PC-9 (cell line): ENCODE measurements at regions not wholly inside any gene's neighbourhood (a gene's known extent, or its start where the extent isn't known, plus 50 kb on each side); places are given as distances from the start of the nearest gene placed in this dataset.

Source experiments
- BruUV-seq: library from RNA; stranded (reverse); fragments of 400-500 nt; replicated peaks from 2 replicates; lab custom pipeline; 2021; lab: Mats Ljungman, UMichigan
- CTCF ChIA-PET: fragments of 300-600 bp; sonication (Branson Sonifier 250); formaldehyde crosslinking; loops from one replicate; lab custom pipeline; 2022; ENCODE audit warnings: antibody characterized with exemption; lab: Charles Lee
- POLR2A ChIA-PET: fragments of 300-600 bp; sonication (Branson Sonifier 250); formaldehyde crosslinking; loops from one replicate; lab custom pipeline; 2022; ENCODE audit warnings: antibody characterized with exemption; ENCODE audit not compliant: unreplicated experiment; lab: Charles Lee
- DNase-seq, 2 experiments: peaks; one replicate each; pipeline versions ENCODE4 v3.0.0 to v3.0.0-alpha.2; 2015 to 2022; ENCODE audit warnings: mixed read lengths in 1 of 2
- H2AFZ ChIP-seq: fragments of 200-600 bp; sonication (generic); 2 replicates; pipeline ENCODE4 v1.8.1; 2017; ENCODE audit warnings: antibody characterized with exemption
- H3F3A ChIP-seq: fragments of 200-600 bp; sonication (generic); 2 replicates; pipeline ENCODE4 v1.8.1; 2017; ENCODE audit warnings: antibody characterized with exemption, mild to moderate bottlenecking, low read depth; ENCODE audit not compliant: insufficient read depth
- H3K27ac ChIP-seq: fragments of 200-600 bp; sonication (generic); 2 replicates; pipeline ENCODE4 v1.6.1; 2016; ENCODE audit warnings: mixed run types
- H3K27me3 ChIP-seq: fragments of 200-600 bp; sonication (generic); 2 replicates; pipeline ENCODE4 v1.6.1; 2016; ENCODE audit warnings: low read depth, mixed run types; ENCODE audit not compliant: insufficient read depth
- H3K36me3 ChIP-seq: fragments of 200-600 bp; sonication (generic); 2 replicates; pipeline ENCODE4 v1.6.1; 2016; ENCODE audit warnings: low read depth, mixed run types
- H3K4me1 ChIP-seq: fragments of 200-600 bp; sonication (generic); replicated peaks from 2 replicates; pipeline ENCODE4 v1.6.1; 2016; ENCODE audit warnings: mixed run types; ENCODE audit not compliant: insufficient read depth
- H3K4me2 ChIP-seq: fragments of 200-600 bp; sonication (generic); 2 replicates; pipeline ENCODE4 v1.6.1; 2017; ENCODE audit warnings: mixed run types
- H3K4me3 ChIP-seq: fragments of 200-600 bp; sonication (generic); 2 replicates; pipeline ENCODE4 v1.6.1; 2016; ENCODE audit warnings: mixed run types
- H3K79me2 ChIP-seq: fragments of 200-600 bp; sonication (generic); 2 replicates; pipeline ENCODE4 v1.6.1; 2017; ENCODE audit warnings: low read depth, mixed run types
- H3K9me2 ChIP-seq: fragments of 200-600 bp; sonication (generic); 2 replicates; pipeline ENCODE4 v1.8.1; 2017; ENCODE audit warnings: mild to moderate bottlenecking; ENCODE audit not compliant: insufficient read depth
- H3K9me3 ChIP-seq: fragments of 200-600 bp; sonication (generic); 2 replicates; pipeline ENCODE4 v1.8.1; 2016; ENCODE audit warnings: low read depth; ENCODE audit not compliant: insufficient read depth
- H4K20me1 ChIP-seq: fragments of 200-600 bp; sonication (generic); 2 replicates; pipeline ENCODE4 v1.8.1; 2017; ENCODE audit not compliant: insufficient read depth
- CTCF ChIP-seq: fragments of 200-600 bp; sonication (generic); conservative IDR thresholded peaks from 2 replicates; pipeline ENCODE4 v1.6.1; 2017; ENCODE audit warnings: mixed run types, antibody characterized with exemption, mild to moderate bottlenecking, moderate library complexity
- EZH2 ChIP-seq: fragments of 200-600 bp; sonication (generic); IDR thresholded peaks from 2 replicates; pipeline ENCODE4 v1.8.0; 2017; ENCODE audit warnings: antibody characterized with exemption, low read depth
- intact Hi-C: fragments of 100-400 bp; cut with micrococcal nuclease; formaldehyde crosslinking; loops from one replicate; pipeline ENCODE4 v1.10.0; 2022; ENCODE audit not compliant: unreplicated experiment

GRCh38 chr13:55613429-55614187, 1527.1 kb upstream of the PRR20A start:
- H3K9me2 ChIP-seq: no peaks in the 10 kb centered on the region
- no peaks in the 10 kb centered on the region for H3K9me3 ChIP-seq
- no TSS peak for BruUV-seq
- no peaks in the 10 kb centered on the region for H3K27me3 ChIP-seq
- H3K79me2 ChIP-seq: no peaks in the 10 kb centered on the region
- no peaks in the 10 kb centered on the region for H3F3A ChIP-seq
- no peaks in the 10 kb centered on the region for H3K4me1 ChIP-seq
- no peak for DNase-seq
- intact Hi-C loops: no loop called here
- TF ChIP-seq EZH2: no peak
- no peak for TF ChIP-seq CTCF
- no peak overlapping the region for H2AFZ ChIP-seq
- H3K27ac ChIP-seq: no peak overlapping the region
- ChIA-PET CTCF (no interaction called here), POLR2A (no interaction called here)
- H3K36me3 ChIP-seq: no peaks in the 10 kb centered on the region
- no peak overlapping the region for H3K4me2 ChIP-seq
- H3K4me3 ChIP-seq: no peak overlapping the region
- H4K20me1 ChIP-seq: no peaks in the 10 kb centered on the region

- DNase-seq: no peak
- no peak overlapping the region for H3K4me2 ChIP-seq
- BruUV-seq: no TSS peak
- H2AFZ ChIP-seq: no peak overlapping the region
- no peak for TF ChIP-seq CTCF
- no peak for TF ChIP-seq EZH2
- H3F3A ChIP-seq: no peaks in the 10 kb centered on the region
- no peaks in the 10 kb centered on the region for H3K4me1 ChIP-seq
- no peaks in the 10 kb centered on the region for H3K9me3 ChIP-seq
- no peaks in the 10 kb centered on the region for H3K36me3 ChIP-seq
- H3K27ac ChIP-seq: no peak overlapping the region
- CTCF ChIA-PET: no interaction called here
- intact Hi-C loops: no loop called here
- no peak overlapping the region for H3K4me3 ChIP-seq
- POLR2A ChIA-PET: no interaction called here
- H3K79me2 ChIP-seq: no peaks in the 10 kb centered on the region
- H3K9me2 ChIP-seq: no peaks in the 10 kb centered on the region
- no peaks in the 10 kb centered on the region for H3K27me3 ChIP-seq
- no peaks in the 10 kb centered on the region for H4K20me1 ChIP-seq
These were observed 1525.6 kb upstream of the PRR20A start for GRCh38 chr13:55615081-55615480.

- H3F3A ChIP-seq: no peaks in the 10 kb centered on the region
- CTCF ChIA-PET: no interaction called here
- H3K9me2 ChIP-seq: peaks cover 5% of the 10 kb centered on the region; the same call in 1 of the 2 replicates
- H3K4me3 ChIP-seq: no peak overlapping the region
- no peaks in the 10 kb centered on the region for H4K20me1 ChIP-seq
- no peak overlapping the region for H2AFZ ChIP-seq
- no peak overlapping the region for H3K4me2 ChIP-seq
- TF ChIP-seq EZH2 (no peak), CTCF (no peak)
- no peaks in the 10 kb centered on the region for H3K36me3 ChIP-seq
- no peak for DNase-seq
- H3K27ac ChIP-seq: no peak overlapping the region
- H3K4me1 ChIP-seq: no peaks in the 10 kb centered on the region
- H3K9me3 ChIP-seq: no peaks in the 10 kb centered on the region
- H3K79me2 ChIP-seq: no peaks in the 10 kb centered on the region
- POLR2A ChIA-PET: no interaction called here
- no TSS peak for BruUV-seq
- no peaks in the 10 kb centered on the region for H3K27me3 ChIP-seq
- intact Hi-C loops: no loop called here
These were observed 1523.5 kb upstream of the PRR20A start for GRCh38 chr13:55617241-55617640.
